Naive thymus-derived CD4-positive, alpha-beta T cell (primary cell): ENCODE measurements at regions not wholly inside any gene's neighbourhood (a gene's known extent, or its start where the extent isn't known, plus 50 kb on each side); places are given as distances from the start of the nearest gene placed in this dataset.
"Not testable (repeated sequence)": the region's sequence is repeated elsewhere in the genome, so short reads cannot be mapped to it uniquely, and the experiment has no call there.

Source experiments
- ATAC-seq: fragments of 150-1000 bp; cut with Tn5 transposase; 2 replicates; pipeline ENCODE4 v1.10.0; 2021; ENCODE audit warnings: mild to moderate bottlenecking, moderate library complexity
- CTCF ChIA-PET: fragments of 350-600 bp; sonication (Branson Sonifier 250); formaldehyde crosslinking; loops from one replicate; lab custom pipeline; 2021; ENCODE audit warnings: antibody characterized with exemption; lab: Charles Lee
- POLR2A ChIA-PET: fragments of 350-600 bp; sonication (Branson Sonifier 250); formaldehyde crosslinking; loops from one replicate; lab custom pipeline; 2021; ENCODE audit warnings: antibody characterized with exemption, inconsistent platforms; lab: Charles Lee
- DNase-seq, 9 donors: peaks; one replicate each; pipeline versions ENCODE4 v3.0.0 to v3.0.0-alpha.2; 2020 to 2022; ENCODE audit warnings: mixed read lengths in 1 of 9
- H3K27ac ChIP-seq: one replicate; pipeline ENCODE4 v1.7.0; 2013; ENCODE audit warnings: mild to moderate bottlenecking, low read depth, low read length, moderate library complexity
- H3K27me3 ChIP-seq, 2 donors: one replicate each; pipeline ENCODE4 v1.7.0; 2013; ENCODE audit warnings: low read length in 2 of 2, mild to moderate bottlenecking in 2 of 2, moderate library complexity in 2 of 2; ENCODE audit not compliant: control insufficient read depth in 2 of 2, insufficient read depth in 2 of 2
- H3K36me3 ChIP-seq, 3 experiments: 1 replicate in 2 of 3; 2 replicates in 1 of 3; pipeline ENCODE4 v1.7.0; 2013; ENCODE audit warnings: low read length in 3 of 3, mild to moderate bottlenecking in 3 of 3, moderate library complexity in 1 of 3; ENCODE audit not compliant: insufficient read depth in 3 of 3, control insufficient read depth in 2 of 3
- H3K4me1 ChIP-seq, 2 donors: one replicate each; pipeline ENCODE4 v1.7.0; 2013; ENCODE audit warnings: low read length in 2 of 2, mild to moderate bottlenecking in 2 of 2, moderate library complexity in 1 of 2; ENCODE audit not compliant: control insufficient read depth in 2 of 2, insufficient read depth in 2 of 2
- H3K4me3 ChIP-seq: 2 replicates; pipeline ENCODE4 v1.7.0; 2013; ENCODE audit warnings: mild to moderate bottlenecking, low read length
- H3K9me3 ChIP-seq, 3 experiments: 1 replicate in 2 of 3; 2 replicates in 1 of 3; pipeline ENCODE4 v1.7.0; 2013; ENCODE audit warnings: low read length in 3 of 3; ENCODE audit not compliant: control insufficient read depth in 2 of 3
- H3K27ac Mint-ChIP-seq, 9 donors: one replicate each; pipeline ENCODE4 v1.8.0; 2020 to 2022; ENCODE audit warnings: mixed read lengths in 9 of 9, mild to moderate bottlenecking in 8 of 9, moderate library complexity in 5 of 9, inconsistent platforms in 2 of 9
- H3K27me3 Mint-ChIP-seq, 5 donors: one replicate each; pipeline ENCODE4 v1.8.0; 2021 to 2022; ENCODE audit warnings: mixed read lengths in 5 of 5, mild to moderate bottlenecking in 1 of 5
- H3K36me3 Mint-ChIP-seq, 5 donors: one replicate each; pipeline ENCODE4 v1.8.0; 2020 to 2022; ENCODE audit warnings: mixed read lengths in 5 of 5, mild to moderate bottlenecking in 3 of 5, inconsistent platforms in 1 of 5
- H3K4me1 Mint-ChIP-seq, 7 donors: one replicate each; pipeline ENCODE4 v1.8.0; 2020 to 2022; ENCODE audit warnings: mixed read lengths in 7 of 7, mild to moderate bottlenecking in 3 of 7, inconsistent platforms in 1 of 7
- H3K4me3 Mint-ChIP-seq, 10 donors: one replicate each; pipeline ENCODE4 v1.8.0; 2020 to 2022; ENCODE audit warnings: mild to moderate bottlenecking in 10 of 10, mixed read lengths in 10 of 10, moderate library complexity in 6 of 10, inconsistent platforms in 2 of 10
- H3K9me3 Mint-ChIP-seq, 11 donors: one replicate each; pipeline ENCODE4 v1.8.0; 2020 to 2022; ENCODE audit warnings: mixed read lengths in 11 of 11, mild to moderate bottlenecking in 4 of 11, inconsistent platforms in 1 of 11, moderate library complexity in 1 of 11
- intact Hi-C, 2 donors: fragments of 100-400 bp; cut with micrococcal nuclease; formaldehyde crosslinking; loops; one replicate each; pipeline ENCODE4 v1.15.1; 2023

DNA sequence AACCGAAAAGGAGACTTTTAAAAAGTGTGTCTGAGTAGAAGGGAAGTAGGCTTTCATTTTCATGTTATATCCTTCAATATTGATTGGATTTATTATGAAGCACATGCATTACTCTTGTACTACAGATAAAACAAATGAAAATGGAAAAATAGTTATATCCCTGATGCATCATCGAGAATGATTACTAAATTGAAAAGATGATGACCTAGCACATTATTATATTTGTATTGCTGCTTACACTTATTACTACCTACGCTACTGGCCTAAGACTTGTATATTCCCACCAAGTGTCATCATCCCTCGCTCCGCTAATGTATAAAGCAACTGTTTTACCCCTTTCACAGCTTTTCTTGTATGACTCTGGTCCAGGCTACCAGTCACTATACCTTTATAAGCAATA, 922.4 kb downstream of the DIPK2A start:
- H3K9me3 Mint-ChIP-seq = peaks cover 0 to 9% (median 0%) of the 10 kb centered on the region in 11 donors
- no peaks in the 10 kb centered on the region for H3K4me1 Mint-ChIP-seq
- CTCF ChIA-PET = no interaction called here

DNA sequence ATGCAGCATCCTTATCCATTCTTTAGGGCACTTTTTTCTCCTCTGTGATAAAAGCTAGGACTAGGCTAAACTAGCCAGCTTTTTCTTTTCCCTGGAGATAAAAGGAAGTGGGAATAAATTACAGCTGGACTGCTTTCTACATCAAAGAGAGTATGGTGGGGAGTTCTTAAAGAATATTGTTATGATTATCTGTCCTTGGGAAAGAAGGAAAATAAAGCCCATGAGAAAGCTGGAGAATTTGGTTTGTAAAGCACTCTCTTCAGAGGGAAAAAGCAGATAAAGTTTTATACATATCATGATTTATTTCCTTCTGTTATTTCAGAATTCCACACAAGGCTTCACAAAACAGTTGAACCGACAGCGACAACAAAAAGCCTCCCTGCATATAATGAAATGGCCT, 923.0 kb downstream of the DIPK2A start:
- H3K27ac ChIP-seq = no peak overlapping the region
- H3K36me3 ChIP-seq = no peaks in the 10 kb centered on the region
- H3K4me1 Mint-ChIP-seq = no peaks in the 10 kb centered on the region
- no peaks in the 10 kb centered on the region for H3K36me3 Mint-ChIP-seq
- intact Hi-C loops = no loop called here
- peaks cover 0 to 9% (median 0%) of the 10 kb centered on the region in 11 donors for H3K9me3 Mint-ChIP-seq
- ChIA-PET POLR2A (no interaction called here), CTCF (no interaction called here)
- H3K4me1 ChIP-seq = no peaks in the 10 kb centered on the region
- no peak for ATAC-seq
- no peak overlapping the region for H3K4me3 Mint-ChIP-seq
- H3K27me3 Mint-ChIP-seq = no peaks in the 10 kb centered on the region
- H3K4me3 ChIP-seq = no peak overlapping the region
- DNase-seq = no peak
- no peak overlapping the region for H3K27ac Mint-ChIP-seq
- H3K27me3 ChIP-seq = no peaks in the 10 kb centered on the region
- no peaks in the 10 kb centered on the region for H3K9me3 ChIP-seq

More for the DNA sequence above, 922.4 kb downstream of the DIPK2A start:
- POLR2A ChIA-PET = no interaction called here
- Histone ChIP-seq H3K4me3 (no peak overlapping the region), H3K27me3 (no peaks in the 10 kb centered on the region), H3K4me1 (no peaks in the 10 kb centered on the region), H3K27ac (no peak overlapping the region), H3K9me3 (no peaks in the 10 kb centered on the region), H3K36me3 (no peaks in the 10 kb centered on the region)
- ATAC-seq (no peak), DNase-seq (no peak)
- H3K4me3 Mint-ChIP-seq = no peak overlapping the region
- no peaks in the 10 kb centered on the region for H3K27me3 Mint-ChIP-seq
- no peaks in the 10 kb centered on the region for H3K36me3 Mint-ChIP-seq
- intact Hi-C loops = no loop called here
- no peak overlapping the region for H3K27ac Mint-ChIP-seq

DNA sequence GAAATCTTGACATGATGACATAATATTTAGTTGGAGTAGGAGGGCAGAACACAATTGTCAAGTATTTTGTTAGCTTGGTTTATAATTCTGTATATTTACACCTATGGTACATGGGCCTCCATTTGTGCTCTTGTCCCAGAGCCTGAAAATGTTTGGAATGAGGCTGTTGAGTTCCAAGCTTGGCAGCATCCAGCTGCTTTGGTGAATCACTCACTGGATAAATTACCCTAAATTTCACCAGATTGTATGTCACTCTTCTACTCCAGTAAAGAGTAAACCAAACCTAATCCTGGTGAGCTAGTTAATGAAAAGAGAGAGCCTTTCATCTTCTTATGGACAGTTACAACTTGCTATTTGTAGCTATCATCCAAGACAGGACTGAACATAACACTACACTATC, 928.7 kb downstream of the DIPK2A start:
- intact Hi-C loops = no loop called here
- no peaks in the 10 kb centered on the region for H3K27me3 Mint-ChIP-seq
- POLR2A ChIA-PET = no interaction called here

DNA sequence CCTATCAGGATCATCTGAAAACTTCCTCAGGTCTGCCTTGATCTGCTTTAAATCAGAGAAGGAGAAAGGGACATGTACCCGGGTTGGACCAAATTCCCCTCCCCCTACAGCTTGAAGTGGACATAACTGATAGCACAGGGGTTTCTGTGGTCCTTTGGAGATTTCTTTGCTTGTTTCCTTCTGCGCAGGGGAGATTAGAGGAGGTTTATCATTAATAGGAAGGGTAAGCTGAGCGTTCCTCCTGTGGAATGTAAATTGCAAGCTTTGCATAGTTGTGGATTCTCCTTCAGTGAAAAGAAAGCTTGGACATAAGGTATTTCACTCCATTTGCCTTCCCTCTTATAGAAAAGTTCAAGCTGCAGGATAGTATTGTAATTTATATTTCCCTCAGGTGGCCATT, 936.0 kb downstream of the DIPK2A start:
- H3K27ac Mint-ChIP-seq, ATAC-seq, intact Hi-C loops, H3K4me3 Mint-ChIP-seq, H3K36me3 Mint-ChIP-seq, H3K4me1 Mint-ChIP-seq, H3K27ac ChIP-seq, DNase-seq, H3K4me1 ChIP-seq, H3K27me3 ChIP-seq, CTCF ChIA-PET, H3K36me3 ChIP-seq, H3K4me3 ChIP-seq, H3K27me3 Mint-ChIP-seq, H3K9me3 ChIP-seq, POLR2A ChIA-PET: not testable (repeated sequence)
- H3K9me3 Mint-ChIP-seq = peaks cover 6 to 43% (median 18%) of the 10 kb centered on the region in 11 donors

More for the DNA sequence above, 928.7 kb downstream of the DIPK2A start:
- no peak overlapping the region for H3K27ac ChIP-seq
- no peaks in the 10 kb centered on the region for H3K27me3 ChIP-seq
- no peak overlapping the region for H3K4me3 ChIP-seq
- DNase-seq (no peak), ATAC-seq (no peak)
- peaks cover 0 to 23% (median 11%) of the 10 kb centered on the region in 11 donors for H3K9me3 Mint-ChIP-seq
- H3K36me3 Mint-ChIP-seq = no peaks in the 10 kb centered on the region
- CTCF ChIA-PET = no interaction called here
- H3K36me3 ChIP-seq = no peaks in the 10 kb centered on the region
- peaks cover 0 to 1% (median 0%) of the 10 kb centered on the region in 7 donors for H3K4me1 Mint-ChIP-seq
- no peaks in the 10 kb centered on the region for H3K4me1 ChIP-seq
- H3K9me3 ChIP-seq = no peaks in the 10 kb centered on the region
- H3K4me3 Mint-ChIP-seq = no peak overlapping the region
- no peak overlapping the region for H3K27ac Mint-ChIP-seq

DNA sequence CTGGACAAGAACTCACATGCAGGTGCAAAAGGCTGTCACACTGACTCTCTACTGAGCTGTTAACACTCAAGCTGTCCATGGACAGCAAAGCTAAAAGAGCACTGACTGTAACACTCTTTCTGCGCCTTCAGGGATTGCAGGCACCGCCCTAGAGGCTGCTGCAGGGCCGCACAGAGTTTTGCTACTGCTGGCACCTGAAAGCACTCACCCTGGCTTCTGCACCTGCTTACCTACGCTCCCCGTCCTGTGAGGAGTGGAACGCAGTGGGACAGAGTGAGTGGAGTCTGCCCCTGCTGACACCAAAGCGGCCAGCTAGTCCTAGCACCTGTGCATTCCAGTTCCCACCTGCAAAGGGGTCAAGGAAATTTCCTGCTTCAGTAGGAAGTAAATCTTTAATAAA, 941.3 kb downstream of the DIPK2A start:
- H3K9me3 Mint-ChIP-seq = peaks cover 0 to 16% (median 7%) of the 10 kb centered on the region in 11 donors
- H3K4me3 ChIP-seq = no peak overlapping the region
- no peak overlapping the region for H3K27ac ChIP-seq
- intact Hi-C loops = no loop called here
- no peaks in the 10 kb centered on the region for H3K4me1 ChIP-seq
- H3K27me3 Mint-ChIP-seq = no peaks in the 10 kb centered on the region
- H3K4me1 Mint-ChIP-seq = no peaks in the 10 kb centered on the region
- H3K9me3 ChIP-seq = no peaks in the 10 kb centered on the region
- H3K27ac Mint-ChIP-seq = no peak overlapping the region
- ChIA-PET CTCF (no interaction called here), POLR2A (no interaction called here)
- no peaks in the 10 kb centered on the region for H3K27me3 ChIP-seq
- ATAC-seq (no peak), DNase-seq (no peak)
- no peak overlapping the region for H3K4me3 Mint-ChIP-seq
- no peaks in the 10 kb centered on the region for H3K36me3 ChIP-seq
- H3K36me3 Mint-ChIP-seq = no peaks in the 10 kb centered on the region

DNA sequence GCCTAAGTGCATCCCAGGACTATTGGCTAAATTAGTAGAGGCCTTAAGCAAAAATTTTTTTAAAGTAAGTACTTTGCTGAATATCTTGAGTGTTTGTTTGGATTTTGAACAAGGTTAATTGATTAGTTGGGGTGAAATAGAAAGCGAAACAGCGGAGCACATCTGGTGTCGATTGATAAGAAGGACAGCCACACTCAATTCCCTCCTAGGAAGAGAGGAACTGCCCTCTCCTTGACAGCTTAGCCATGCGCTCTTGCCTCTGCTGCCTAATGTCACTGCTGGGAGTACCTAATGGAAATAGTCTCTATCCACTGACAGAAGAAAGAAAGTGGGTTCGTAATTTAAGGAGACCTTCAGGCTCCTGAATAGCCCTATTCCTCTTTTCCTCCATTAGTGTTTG, 943.6 kb downstream of the DIPK2A start:
- no peak overlapping the region for H3K27ac ChIP-seq
- H3K4me1 ChIP-seq = no peaks in the 10 kb centered on the region
- H3K4me3 ChIP-seq = no peak overlapping the region
- H3K36me3 ChIP-seq = no peaks in the 10 kb centered on the region
- intact Hi-C loops = no loop called here
- Mint-ChIP-seq H3K36me3 (no peaks in the 10 kb centered on the region), H3K4me3 (no peak overlapping the region), H3K9me3 (peaks cover 0 to 8% (median 3%) of the 10 kb centered on the region in 11 donors), H3K4me1 (peaks cover 0 to 1% (median 0%) of the 10 kb centered on the region in 7 donors), H3K27me3 (no peaks in the 10 kb centered on the region), H3K27ac (no peak overlapping the region)
- POLR2A ChIA-PET = no interaction called here
- H3K27me3 ChIP-seq = no peaks in the 10 kb centered on the region
- ATAC-seq = no peak
- CTCF ChIA-PET = no interaction called here
- no peak for DNase-seq
- no peaks in the 10 kb centered on the region for H3K9me3 ChIP-seq

DNA sequence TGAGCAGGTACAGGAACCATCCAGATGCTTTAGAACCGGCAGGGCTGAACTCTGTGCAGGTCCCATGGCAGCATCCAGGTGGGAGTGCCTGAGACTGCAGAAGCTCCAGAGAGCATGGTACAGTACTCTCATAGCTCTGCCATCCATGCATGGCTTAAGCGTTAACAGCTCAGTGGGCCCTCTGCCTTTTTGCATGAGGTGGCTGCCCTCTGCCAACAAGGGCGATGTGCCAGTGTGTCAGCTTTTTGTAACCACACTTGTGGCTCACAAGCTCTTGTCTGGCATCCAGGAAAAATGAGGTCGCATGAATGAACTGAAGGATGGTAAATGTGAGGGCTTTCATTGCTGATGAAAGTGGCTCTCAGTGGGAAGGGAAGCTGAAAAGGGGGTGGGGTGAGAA, 950.1 kb downstream of the DIPK2A start:
- Mint-ChIP-seq H3K9me3 (peaks cover 0 to 10% (median 3%) of the 10 kb centered on the region in 11 donors), H3K27me3 (no peaks in the 10 kb centered on the region), H3K4me3 (no peak overlapping the region), H3K36me3 (no peaks in the 10 kb centered on the region), H3K27ac (no peak overlapping the region), H3K4me1 (peaks cover 0 to 1% (median 0%) of the 10 kb centered on the region in 7 donors)
- ChIA-PET CTCF (no interaction called here), POLR2A (no interaction called here)
- no peak for ATAC-seq
- Histone ChIP-seq H3K36me3 (no peaks in the 10 kb centered on the region), H3K4me3 (no peak overlapping the region), H3K4me1 (no peaks in the 10 kb centered on the region), H3K9me3 (no peaks in the 10 kb centered on the region), H3K27ac (no peak overlapping the region), H3K27me3 (no peaks in the 10 kb centered on the region)
- no peak for DNase-seq
- intact Hi-C loops = no loop called here
